OCI-LY7 (cell line): ENCODE measurements at regions not wholly inside any gene's neighbourhood (a gene's known extent, or its start where the extent isn't known, plus 50 kb on each side); places are given as distances from the start of the nearest gene placed in this dataset.

ENCODE experiments used
- BruUV-seq: library from RNA; stranded (reverse); fragments of 400-500 nt; replicated peaks from 2 replicates; lab custom pipeline; 2021; lab: Mats Ljungman, UMichigan
- CTCF ChIA-PET: fragments of 300-600 bp; sonication (Branson Sonifier 250); formaldehyde crosslinking; loops from one replicate; lab custom pipeline; 2022; ENCODE audit warnings: antibody characterized with exemption; ENCODE audit not compliant: unreplicated experiment; lab: Charles Lee
- POLR2A ChIA-PET: fragments of 300-600 bp; sonication (Branson Sonifier 250); formaldehyde crosslinking; loops from one replicate; lab custom pipeline; 2022; ENCODE audit warnings: antibody characterized with exemption; lab: Charles Lee
- DNase-seq: peaks from one replicate; pipeline ENCODE4 v3.0.0-alpha.2; 2015; ENCODE audit warnings: low spot score
- H2AFZ ChIP-seq: fragments of 200-600 bp; sonication (generic), shearing (Covaris generic); 2 replicates; pipeline ENCODE4 v1.6.1; 2014; ENCODE audit warnings: mild to moderate bottlenecking, antibody characterized with exemption, low read length, moderate library complexity
- H3K27ac ChIP-seq: fragments of 200-600 bp; sonication (generic); 2 replicates; pipeline ENCODE4 v1.5.1; 2014; ENCODE audit warnings: mixed run types, low read depth, mild to moderate bottlenecking, moderate library complexity, low read length, inconsistent platforms; ENCODE audit not compliant: poor library complexity, severe bottlenecking
- H3K36me3 ChIP-seq: fragments of 200-600 bp; sonication (generic); 2 replicates; pipeline ENCODE4 v1.6.1; 2014; ENCODE audit warnings: mild to moderate bottlenecking, antibody characterized with exemption, low read length, moderate library complexity, mixed read lengths; ENCODE audit not compliant: insufficient read depth
- H3K4me1 ChIP-seq: fragments of 200-600 bp; sonication (generic); 2 replicates; pipeline ENCODE4 v1.5.1; 2014; ENCODE audit warnings: mild to moderate bottlenecking, low read length; ENCODE audit not compliant: insufficient read depth, poor library complexity, severe bottlenecking
- H3K4me2 ChIP-seq: fragments of 200-600 bp; sonication (generic); 2 replicates; pipeline ENCODE4 v1.6.1; 2014; ENCODE audit warnings: mild to moderate bottlenecking, low read length
- H3K4me3 ChIP-seq: fragments of 200-600 bp; sonication (generic); 2 replicates; pipeline ENCODE4 v1.5.1; 2014; ENCODE audit warnings: mild to moderate bottlenecking, low read depth, low read length; ENCODE audit not compliant: poor library complexity, severe bottlenecking
- H3K79me2 ChIP-seq: fragments of 200-600 bp; sonication (generic); 2 replicates; pipeline ENCODE4 v1.6.1; 2016; ENCODE audit warnings: low read depth, mild to moderate bottlenecking, low read length, moderate library complexity, mixed read lengths; ENCODE audit not compliant: insufficient read depth
- H3K9me2 ChIP-seq: fragments of 200-600 bp; sonication (generic); 2 replicates; pipeline ENCODE4 v1.6.1; 2016; ENCODE audit warnings: mild to moderate bottlenecking, low read length, mixed read lengths; ENCODE audit not compliant: insufficient read depth
- H3K9me3 ChIP-seq: fragments of 200-600 bp; sonication (generic); 2 replicates; pipeline ENCODE4 v1.6.1; 2014; ENCODE audit warnings: mild to moderate bottlenecking, mixed run types, low read length, mixed read lengths
- H4K20me1 ChIP-seq: fragments of 200-600 bp; sonication (generic); 2 replicates; pipeline ENCODE4 v1.6.1; 2014; ENCODE audit warnings: mild to moderate bottlenecking, antibody characterized with exemption, low read length, moderate library complexity, mixed read lengths; ENCODE audit not compliant: insufficient read depth
- EZH2phosphoT487 ChIP-seq: fragments of 200-600 bp; sonication (generic); IDR thresholded peaks from 2 replicates; pipeline ENCODE4 v1.6.1; 2018; ENCODE audit warnings: low read depth, borderline replicate concordance, mild to moderate bottlenecking, mixed run types, antibody characterized with exemption, low read length, moderate library complexity, mixed read lengths
- intact Hi-C: fragments of 100-400 bp; cut with micrococcal nuclease; formaldehyde crosslinking; loops from one replicate; pipeline ENCODE4 v1.10.0; 2022; ENCODE audit not compliant: unreplicated experiment
- TF ChIP-seq, protein P1 (sequence below): fragments of 200-600 bp; sonication (generic); conservative IDR thresholded peaks from 2 replicates; pipeline ENCODE4 v1.5.1; 2014; ENCODE audit warnings: mild to moderate bottlenecking, antibody characterized with exemption, low read length, moderate library complexity, mixed read lengths

DNA sequence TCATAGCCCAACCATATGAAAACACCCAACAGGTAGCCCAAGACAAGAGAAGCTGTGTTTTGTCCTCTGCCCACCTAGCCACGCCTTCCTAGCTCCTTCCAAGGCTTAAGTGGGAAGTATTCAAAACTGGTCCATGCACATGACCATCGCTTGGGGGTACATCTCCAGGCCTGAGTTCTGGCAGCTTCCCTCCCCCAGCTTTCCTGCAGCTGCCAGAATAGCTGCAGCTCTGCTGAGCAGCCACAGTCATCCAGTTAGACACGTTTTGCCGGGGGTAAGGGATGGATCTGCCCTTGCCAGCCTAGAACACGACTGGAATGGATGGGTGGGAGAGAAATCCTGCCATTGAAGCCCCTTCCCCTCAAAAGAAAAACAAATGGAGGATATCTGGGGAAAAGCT lies 166.8 kb downstream of the NRP2 start:
- no peaks in the 10 kb centered on the region for H3K9me2 ChIP-seq
- ChIA-PET CTCF (no interaction called here), POLR2A (interaction anchor here (0.6 to 0.7 kb wide), 2 partner anchors 263 to 1836 kb away, joined by 5 to 6 read pairs; no protein-coding TSS in a partner anchor)
- H3K27ac ChIP-seq: no peak overlapping the region
- no peak for TF ChIP-seq EZH2phosphoT487
- TF ChIP-seq, protein P1, sequence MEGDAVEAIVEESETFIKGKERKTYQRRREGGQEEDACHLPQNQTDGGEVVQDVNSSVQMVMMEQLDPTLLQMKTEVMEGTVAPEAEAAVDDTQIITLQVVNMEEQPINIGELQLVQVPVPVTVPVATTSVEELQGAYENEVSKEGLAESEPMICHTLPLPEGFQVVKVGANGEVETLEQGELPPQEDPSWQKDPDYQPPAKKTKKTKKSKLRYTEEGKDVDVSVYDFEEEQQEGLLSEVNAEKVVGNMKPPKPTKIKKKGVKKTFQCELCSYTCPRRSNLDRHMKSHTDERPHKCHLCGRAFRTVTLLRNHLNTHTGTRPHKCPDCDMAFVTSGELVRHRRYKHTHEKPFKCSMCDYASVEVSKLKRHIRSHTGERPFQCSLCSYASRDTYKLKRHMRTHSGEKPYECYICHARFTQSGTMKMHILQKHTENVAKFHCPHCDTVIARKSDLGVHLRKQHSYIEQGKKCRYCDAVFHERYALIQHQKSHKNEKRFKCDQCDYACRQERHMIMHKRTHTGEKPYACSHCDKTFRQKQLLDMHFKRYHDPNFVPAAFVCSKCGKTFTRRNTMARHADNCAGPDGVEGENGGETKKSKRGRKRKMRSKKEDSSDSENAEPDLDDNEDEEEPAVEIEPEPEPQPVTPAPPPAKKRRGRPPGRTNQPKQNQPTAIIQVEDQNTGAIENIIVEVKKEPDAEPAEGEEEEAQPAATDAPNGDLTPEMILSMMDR: no peak
- H3K79me2 ChIP-seq: no peaks in the 10 kb centered on the region
- H3K4me3 ChIP-seq: no peak overlapping the region
- H3K4me1 ChIP-seq: no peaks in the 10 kb centered on the region
- H2AFZ ChIP-seq: no peak overlapping the region
- no peaks in the 10 kb centered on the region for H4K20me1 ChIP-seq
- DNase-seq: no peak
- H3K36me3 ChIP-seq: no peaks in the 10 kb centered on the region
- H3K4me2 ChIP-seq: no peak overlapping the region
- no TSS peak for BruUV-seq
- H3K9me3 ChIP-seq: no peaks in the 10 kb centered on the region
- intact Hi-C loops: no loop called here

DNA sequence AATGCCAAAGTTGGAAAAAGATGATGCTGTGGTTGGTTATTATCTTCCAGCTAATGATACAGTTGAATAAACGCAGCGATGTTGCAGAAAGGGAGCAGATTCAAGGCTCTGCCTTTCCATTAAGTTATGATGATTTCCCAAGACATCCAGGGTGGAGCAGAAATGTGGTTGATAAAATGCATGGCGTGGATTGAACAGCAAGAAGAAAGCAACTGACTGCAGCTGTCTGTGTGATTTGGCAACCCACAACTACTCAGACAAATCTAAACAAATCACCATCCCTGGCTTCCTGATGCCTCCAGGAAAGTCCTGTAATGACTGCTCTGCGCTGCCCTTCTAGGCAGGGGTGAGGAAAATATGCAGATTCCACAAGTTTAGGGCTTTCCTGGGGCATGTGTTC lies 166.3 kb downstream of the NRP2 start:
- POLR2A ChIA-PET: interaction anchor here (0.7 kb wide), 1 partner anchor 1836 kb away, joined by 5 read pairs; no protein-coding TSS in a partner anchor
- BruUV-seq: no TSS peak
- DNase-seq: no peak
- CTCF ChIA-PET: no interaction called here
- H3K27ac ChIP-seq: no peak overlapping the region
- no peak for TF ChIP-seq EZH2phosphoT487
- TF ChIP-seq, protein P1: no peak
- H3K79me2 ChIP-seq: no peaks in the 10 kb centered on the region
- H4K20me1 ChIP-seq: no peaks in the 10 kb centered on the region
- H3K9me3 ChIP-seq: no peaks in the 10 kb centered on the region
- no peak overlapping the region for H3K4me3 ChIP-seq
- no peaks in the 10 kb centered on the region for H3K9me2 ChIP-seq
- no peaks in the 10 kb centered on the region for H3K36me3 ChIP-seq
- H3K4me2 ChIP-seq: no peak overlapping the region
- H3K4me1 ChIP-seq: no peaks in the 10 kb centered on the region
- intact Hi-C loops: no loop called here
- H2AFZ ChIP-seq: no peak overlapping the region
